HG02938 (cell line): ENCODE measurements at regions not wholly inside any gene's neighbourhood (a gene's known extent, or its start where the extent isn't known, plus 50 kb on each side); places are given as distances from the start of the nearest gene placed in this dataset.

Experiments used
- ATAC-seq: cut with Tn5 transposase; IDR thresholded peaks from one replicate; pipeline ENCODE4 v1.9.1; 2021; ENCODE audit warnings: mild to moderate bottlenecking, moderate library complexity; ENCODE audit not compliant: unreplicated experiment

DNA sequence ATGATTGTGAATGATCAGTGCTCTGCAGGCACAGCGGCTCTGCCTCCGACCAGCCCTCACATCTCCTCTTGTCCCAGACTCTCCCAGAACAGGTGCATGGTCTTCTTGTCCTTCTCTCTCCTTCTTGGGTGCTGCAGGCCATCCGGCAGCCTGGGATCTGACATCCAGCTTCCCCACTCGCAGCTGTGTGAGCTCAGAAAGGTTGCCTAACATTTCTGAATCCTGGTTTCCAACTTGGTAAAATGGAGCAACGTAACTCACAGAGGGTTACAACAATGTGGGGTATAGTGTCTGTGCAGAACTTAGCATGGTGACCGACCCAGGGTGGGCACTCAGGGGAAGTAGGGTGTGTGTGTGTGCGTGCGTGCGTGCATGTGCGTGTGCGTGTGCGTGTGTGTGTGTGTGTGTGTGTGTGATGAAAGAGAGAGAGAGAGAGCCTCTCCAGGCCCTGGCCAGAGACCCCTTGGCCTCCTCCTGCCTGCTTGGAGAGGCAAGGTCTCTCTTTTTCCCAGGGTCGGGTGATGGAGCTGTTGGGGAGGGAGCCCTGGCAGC lies 110.1 kb downstream of the SNX5 start:
- ATAC-seq, result no peak

DNA sequence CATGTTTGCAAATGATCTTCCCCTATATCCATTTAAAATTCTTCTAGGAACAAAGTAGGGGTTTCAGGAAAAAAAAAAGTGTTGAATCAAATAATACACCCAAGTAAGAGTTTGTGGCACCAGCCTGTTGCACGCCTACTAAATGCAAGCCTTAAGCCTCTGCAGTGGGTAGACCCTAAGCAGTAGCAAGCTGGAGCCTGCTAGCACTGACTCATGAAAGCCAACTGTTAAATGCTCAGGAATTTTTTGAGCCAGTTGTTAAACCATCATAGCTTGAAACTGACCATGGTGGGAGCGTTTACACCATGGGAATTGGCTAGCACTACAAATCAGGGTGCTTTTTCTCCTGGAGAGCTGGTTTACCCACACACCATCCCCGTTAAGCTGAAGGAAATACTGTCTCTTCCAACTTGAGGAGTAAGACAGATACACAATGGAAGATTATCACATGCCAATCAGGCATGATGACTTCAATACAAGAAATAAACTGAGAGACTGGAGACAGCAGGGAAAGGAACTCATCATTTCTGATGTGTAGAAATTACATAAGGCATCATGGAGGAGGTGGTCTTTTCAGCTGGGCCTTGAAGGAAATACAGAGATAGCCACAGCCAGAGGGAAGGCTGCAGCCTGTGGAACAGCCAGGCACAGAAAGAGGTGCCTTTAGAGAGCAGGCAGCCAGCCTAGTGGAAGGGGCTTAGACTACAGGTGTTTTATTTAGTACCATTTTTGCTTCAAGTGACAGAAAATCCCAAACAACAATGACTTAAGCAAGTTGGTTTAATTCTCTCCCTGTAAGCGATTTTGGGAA lies 110.8 kb downstream of the SNX5 start:
- no peak for ATAC-seq

DNA sequence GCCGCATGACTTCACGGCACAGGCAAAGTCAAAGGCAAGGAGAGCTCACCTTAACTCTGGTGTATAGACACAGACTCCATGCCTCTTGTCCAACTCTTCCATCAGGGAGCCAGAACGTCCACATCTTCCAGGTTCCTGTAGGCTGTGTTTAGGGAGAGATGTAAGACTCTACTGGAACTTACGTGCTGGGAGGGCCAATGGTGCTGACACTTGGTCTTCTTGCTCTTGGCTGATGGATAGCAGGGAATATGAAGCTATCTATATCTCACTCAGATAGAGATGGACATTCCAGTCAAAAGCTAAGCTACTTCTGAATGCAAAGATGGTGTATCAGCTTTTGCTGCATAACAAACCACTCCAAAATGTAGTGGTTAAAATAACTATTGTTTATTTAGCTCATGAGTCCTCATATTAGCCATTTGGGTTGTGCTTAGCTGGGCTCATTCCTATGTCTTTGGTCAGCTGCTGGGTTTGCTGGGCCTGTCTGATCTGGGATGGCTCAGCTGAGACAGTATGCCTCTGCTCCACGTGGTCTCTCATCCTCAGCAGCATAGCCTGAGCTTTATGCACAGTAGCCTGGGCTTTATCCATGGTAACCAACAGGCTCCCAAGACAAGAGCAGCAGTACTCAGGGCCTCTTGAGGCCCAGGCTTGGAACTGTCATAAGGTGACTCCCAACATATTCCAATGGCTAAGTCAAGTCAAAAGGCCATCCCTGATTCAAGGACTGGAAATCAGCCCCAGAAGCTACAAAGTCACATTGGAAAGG lies 111.6 kb downstream of the SNX5 start:
- ATAC-seq, result no peak

- ATAC-seq, result peak; percentile 82
Measured at GRCh38 chr20:17856024-17856564, 112.5 kb downstream of the SNX5 start.

- ATAC-seq, result no peak
Measured at GRCh38 chr20:17854307-17854903, 114.2 kb downstream of the SNX5 start.

- ATAC-seq, result no peak
Measured at GRCh38 chr20:17852323-17852722, 116.3 kb downstream of the SNX5 start.

- no peak for ATAC-seq
Measured at GRCh38 chr20:17850684-17851026, 117.9 kb downstream of the SNX5 start.

GRCh38 chr20:17849901-17850683 lies 118.5 kb downstream of the SNX5 start:
- no peak for ATAC-seq

DNA sequence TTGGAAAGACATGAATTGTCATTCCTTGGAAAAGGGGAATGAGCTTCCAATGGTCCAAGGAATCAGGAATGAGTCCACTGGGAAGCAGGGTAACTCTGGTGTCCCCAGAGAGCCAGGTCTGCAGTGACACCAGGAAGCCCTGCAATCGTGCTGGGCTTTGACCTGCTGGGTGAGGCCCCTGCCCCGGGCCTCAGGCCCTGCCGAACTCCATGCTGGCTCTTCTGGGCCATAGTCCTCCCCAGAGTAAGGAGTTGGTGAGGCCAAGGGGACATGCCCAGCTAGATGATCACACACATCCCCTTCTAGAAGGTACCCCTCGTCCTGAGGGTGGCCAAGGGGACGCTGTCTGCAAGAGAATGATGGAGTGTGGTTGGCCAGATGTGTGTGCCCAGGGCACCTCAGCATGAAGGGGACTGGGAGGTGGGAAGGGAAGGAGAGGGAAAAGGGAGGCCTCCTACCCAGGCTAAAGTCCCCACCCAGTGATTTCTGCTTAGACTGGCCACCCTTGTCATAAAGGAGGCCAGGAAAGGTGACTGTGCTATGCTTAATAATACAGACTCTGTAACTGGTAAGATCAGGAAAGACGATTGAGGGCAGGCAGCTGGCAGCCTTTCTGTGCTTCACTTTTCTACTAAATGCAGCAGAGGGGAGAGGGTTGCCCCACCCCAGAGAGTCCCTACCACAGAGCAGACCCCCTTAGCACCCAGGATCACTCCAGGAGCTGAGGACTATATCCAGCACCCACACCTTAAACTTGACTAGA lies 119.3 kb downstream of the SNX5 start:
- ATAC-seq, result no peak

DNA sequence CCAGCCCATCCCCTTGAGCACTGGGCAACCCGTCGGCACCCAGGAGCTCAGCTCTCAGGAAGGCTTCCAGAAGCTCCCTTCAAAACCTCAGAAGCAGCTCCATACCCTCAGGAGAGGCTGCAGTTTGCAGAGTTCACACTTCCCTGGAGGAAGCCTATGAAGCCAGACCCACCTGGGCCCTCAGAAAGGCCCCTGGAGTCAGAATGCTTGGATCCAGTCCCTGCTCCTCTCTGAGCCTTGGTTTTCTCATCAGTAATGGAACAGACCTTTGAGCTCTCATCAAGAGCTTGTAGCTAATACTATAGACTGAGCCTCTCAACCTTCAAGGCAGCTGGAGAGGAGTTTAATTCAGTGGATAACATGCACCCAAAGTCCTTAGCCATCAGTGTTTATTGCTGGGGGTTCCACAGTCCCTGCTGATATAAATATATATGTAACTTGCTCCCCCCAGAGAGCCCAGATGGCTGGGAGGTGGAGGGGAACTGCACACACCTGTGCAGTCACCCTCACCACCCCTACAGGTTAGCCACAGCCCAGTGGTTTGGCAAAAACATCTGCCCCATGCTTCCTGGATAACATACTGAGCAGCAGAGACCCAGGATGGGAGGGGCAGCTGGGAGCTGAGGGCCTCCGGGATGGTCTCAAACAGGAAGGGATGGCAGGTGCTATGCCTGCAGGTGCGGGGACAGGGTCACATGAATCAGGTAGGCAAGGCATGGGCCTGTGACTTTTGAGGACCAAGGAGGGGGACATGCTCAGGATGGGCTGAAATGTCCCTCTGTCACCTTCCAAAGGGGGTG lies 120.1 kb downstream of the SNX5 start:
- no peak for ATAC-seq

DNA sequence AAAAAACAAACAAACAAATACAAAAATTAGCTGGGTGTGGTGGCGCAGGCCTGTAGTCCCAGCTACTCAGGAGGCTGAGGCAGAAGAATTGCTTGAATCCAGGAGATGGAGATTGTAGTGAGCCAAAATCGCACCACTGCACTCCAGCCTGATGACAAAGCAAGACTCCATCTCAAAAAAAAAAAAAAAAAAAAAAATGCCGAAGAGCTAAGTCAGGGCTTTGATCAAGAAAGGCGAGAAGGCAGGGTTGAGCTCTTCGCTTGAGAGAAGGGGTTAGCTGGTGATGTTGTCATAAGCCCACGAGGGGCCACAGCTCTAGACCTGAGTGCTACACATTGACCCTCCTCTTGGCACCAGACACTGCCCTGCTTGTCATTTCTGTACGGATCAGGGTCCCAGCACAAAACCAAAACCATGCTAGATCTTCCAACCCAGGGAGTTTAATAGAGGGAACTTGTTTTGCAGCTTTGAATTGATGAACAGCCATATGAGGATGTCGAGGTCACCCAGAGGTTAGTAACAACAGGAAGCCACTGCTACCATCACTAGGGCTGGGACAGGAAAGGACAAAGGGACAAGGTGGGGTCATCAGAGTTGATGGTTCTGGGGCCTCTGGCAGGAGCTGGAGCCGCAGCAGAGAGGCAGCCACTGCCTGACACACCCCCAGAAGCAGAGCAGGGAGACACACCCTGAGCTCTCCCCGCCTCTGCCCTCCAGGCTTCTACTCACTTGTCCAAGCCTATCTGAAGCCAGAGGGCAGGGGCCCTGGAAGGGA lies 122.7 kb downstream of the SNX5 start:
- ATAC-seq, result peak; percentile 55

DNA sequence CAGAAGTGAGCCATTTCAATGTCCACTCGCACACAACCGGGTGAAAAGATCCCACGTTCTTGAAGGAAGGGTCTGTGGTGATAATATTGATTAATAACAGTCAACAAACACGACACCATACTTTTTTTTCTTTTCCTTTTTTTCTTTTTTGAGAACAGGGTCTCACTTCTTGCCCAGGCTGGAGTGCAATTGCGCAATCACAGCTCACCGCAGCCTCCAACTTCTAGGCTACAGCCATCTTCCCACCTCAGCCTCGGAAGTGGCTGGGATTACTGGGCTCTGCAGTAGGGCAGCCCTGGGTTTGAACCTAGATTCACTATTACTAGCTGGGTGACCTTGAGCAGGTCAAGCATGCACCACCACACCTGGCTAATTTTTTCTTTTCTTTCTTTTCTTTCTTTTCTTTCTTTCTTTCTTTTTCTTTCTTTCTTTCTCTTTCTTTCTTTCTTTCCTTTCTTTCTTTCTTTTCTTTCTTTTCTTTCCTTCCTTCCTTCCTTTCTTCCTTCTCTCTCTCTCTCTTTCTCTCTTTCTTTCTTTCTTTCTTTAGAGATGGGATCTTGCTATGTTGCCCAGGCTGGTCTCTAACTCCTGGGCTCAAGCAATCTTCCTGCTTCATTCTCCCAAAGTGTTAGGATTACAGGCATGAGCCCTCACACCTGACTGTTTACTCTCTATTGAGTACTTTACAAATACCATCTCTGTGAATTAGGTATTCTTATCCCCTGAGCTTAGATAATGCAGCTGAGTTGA lies 123.9 kb downstream of the SNX5 start:
- ATAC-seq, result no peak

GRCh38 chr20:17844133-17844429 lies 124.5 kb downstream of the SNX5 start:
- no peak for ATAC-seq

DNA sequence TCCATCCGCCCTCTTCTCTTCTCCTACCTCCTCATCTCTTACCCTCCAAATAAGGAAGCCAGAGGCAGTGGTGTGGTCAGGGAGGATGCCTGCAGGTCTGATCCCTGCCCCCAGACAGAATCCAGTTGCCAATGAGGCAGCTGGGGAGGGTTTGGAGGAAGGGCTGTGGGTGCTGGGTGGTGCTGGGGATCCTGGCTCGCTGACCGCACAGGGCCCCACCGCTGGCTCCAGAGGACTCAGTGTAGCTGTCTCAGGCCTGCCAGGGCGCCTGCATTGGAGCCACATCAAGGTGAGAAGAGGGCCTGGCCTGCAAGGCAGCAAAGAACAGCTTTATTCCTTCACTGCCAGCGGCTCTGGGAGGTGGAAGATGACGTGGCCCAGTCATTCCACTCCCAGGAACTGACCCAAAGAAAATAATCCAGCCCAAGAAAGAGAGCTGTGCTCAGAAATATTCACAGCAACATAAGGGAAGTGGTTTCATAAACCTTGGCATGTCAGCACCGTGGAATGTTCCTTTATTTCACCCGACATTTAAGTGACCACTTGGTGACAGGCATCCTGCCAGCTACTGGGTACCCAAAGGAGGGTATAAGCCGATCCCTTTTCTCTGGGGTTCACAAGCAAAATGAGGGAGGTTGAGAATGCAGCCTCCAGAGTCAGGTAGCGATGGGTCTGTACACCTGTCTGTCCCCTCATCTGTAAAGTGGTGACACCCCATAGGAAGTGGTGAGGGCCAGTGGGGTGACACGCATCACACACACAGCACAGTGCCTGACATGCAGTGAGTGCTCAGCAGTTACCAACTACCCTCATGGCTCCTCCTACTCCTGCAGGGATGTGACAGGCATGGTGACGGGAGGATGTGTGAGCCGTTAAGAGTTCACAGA lies 125.1 kb downstream of the SNX5 start:
- no peak for ATAC-seq

DNA sequence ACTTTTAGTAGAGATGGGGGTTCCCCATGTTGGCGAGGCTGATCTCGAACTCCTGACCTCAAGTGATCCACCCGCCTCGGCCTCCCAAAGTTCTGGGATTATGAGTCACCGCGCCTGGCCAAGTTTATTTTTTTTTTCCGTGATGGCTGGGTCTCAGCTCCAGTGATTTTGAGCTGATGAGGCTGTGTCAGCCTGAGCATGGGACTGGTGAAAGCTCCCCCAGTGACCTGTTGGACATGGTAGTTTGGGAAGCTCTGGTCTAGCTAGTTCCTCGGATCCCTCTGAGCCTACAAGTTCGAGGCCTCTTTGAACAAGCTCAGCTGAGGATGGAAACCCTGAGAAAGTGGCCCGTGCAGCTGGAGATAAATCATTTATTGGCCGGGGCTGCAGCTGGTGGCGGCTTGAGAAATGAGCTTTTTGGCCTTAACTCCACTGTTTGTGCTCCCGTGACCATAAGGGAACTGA lies 126.8 kb downstream of the SNX5 start:
- no peak for ATAC-seq

GRCh38 chr20:17840423-17840822 lies 128.2 kb downstream of the SNX5 start:
- no peak for ATAC-seq

DNA sequence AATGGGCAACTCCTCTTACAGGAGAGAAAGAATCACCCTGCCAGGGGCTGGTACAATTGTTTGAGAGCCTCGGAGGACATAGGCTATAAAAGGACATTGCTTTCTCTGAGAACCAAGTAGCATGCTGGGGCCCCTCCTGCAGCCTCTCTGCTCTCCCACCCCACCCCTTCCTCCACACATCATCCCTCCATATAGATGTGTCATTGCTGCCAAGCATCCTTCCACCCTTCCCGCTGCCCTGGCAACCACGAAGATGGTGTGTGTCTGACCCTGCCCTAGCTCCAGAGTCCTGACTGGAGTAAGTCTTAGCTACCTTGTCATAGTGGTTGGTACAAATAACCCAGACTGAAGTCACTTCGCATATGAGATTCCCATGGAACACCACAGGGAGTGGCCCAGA lies 129.7 kb downstream of the SNX5 start:
- no peak for ATAC-seq
